ENCODE measurements at regions not wholly inside any gene's neighbourhood (a gene's known extent, or its start where the extent isn't known, plus 50 kb on each side); places are given as distances from the start of the nearest gene placed in this dataset.

DNA sequence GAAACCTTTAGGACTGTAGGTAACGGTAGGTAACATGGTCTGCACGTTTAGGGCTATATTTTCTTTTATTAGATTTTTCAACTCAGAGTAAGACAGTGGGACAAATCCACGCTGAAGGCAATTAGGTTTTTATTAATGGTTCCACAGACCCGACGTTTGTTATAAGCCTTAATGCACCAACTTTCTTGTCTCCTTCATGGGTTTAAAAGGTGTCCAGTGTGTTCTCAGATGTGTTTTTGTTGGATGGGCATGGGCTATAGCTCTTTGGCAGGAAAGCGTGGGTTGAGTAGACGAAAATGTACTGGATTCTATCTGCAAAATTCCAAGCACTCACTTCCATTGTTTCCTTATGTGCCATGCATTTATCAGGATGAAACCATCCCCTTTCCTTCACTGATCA is 88.0 kb upstream of the SIM2 start:
- TF ChIP-seq POLR2AphosphoS5 (IDR thresholded peaks at IDR 0.05; ENCODE audit: low read depth) (no peak), GABPA (IDR thresholded peaks at IDR 0.05; ENCODE audit: low read depth) (no peak), SPI1 (IDR thresholded peaks at IDR 0.05; ENCODE audit: borderline replicate concordance, low read depth) (no peak)
- TF ChIP-seq, protein P1, sequence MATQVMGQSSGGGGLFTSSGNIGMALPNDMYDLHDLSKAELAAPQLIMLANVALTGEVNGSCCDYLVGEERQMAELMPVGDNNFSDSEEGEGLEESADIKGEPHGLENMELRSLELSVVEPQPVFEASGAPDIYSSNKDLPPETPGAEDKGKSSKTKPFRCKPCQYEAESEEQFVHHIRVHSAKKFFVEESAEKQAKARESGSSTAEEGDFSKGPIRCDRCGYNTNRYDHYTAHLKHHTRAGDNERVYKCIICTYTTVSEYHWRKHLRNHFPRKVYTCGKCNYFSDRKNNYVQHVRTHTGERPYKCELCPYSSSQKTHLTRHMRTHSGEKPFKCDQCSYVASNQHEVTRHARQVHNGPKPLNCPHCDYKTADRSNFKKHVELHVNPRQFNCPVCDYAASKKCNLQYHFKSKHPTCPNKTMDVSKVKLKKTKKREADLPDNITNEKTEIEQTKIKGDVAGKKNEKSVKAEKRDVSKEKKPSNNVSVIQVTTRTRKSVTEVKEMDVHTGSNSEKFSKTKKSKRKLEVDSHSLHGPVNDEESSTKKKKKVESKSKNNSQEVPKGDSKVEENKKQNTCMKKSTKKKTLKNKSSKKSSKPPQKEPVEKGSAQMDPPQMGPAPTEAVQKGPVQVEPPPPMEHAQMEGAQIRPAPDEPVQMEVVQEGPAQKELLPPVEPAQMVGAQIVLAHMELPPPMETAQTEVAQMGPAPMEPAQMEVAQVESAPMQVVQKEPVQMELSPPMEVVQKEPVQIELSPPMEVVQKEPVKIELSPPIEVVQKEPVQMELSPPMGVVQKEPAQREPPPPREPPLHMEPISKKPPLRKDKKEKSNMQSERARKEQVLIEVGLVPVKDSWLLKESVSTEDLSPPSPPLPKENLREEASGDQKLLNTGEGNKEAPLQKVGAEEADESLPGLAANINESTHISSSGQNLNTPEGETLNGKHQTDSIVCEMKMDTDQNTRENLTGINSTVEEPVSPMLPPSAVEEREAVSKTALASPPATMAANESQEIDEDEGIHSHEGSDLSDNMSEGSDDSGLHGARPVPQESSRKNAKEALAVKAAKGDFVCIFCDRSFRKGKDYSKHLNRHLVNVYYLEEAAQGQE (IDR thresholded peaks at IDR 0.05; ENCODE audit: insufficient replicate concordance, low read depth) = no peak
- TF ChIP-seq, protein P2, sequence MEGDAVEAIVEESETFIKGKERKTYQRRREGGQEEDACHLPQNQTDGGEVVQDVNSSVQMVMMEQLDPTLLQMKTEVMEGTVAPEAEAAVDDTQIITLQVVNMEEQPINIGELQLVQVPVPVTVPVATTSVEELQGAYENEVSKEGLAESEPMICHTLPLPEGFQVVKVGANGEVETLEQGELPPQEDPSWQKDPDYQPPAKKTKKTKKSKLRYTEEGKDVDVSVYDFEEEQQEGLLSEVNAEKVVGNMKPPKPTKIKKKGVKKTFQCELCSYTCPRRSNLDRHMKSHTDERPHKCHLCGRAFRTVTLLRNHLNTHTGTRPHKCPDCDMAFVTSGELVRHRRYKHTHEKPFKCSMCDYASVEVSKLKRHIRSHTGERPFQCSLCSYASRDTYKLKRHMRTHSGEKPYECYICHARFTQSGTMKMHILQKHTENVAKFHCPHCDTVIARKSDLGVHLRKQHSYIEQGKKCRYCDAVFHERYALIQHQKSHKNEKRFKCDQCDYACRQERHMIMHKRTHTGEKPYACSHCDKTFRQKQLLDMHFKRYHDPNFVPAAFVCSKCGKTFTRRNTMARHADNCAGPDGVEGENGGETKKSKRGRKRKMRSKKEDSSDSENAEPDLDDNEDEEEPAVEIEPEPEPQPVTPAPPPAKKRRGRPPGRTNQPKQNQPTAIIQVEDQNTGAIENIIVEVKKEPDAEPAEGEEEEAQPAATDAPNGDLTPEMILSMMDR (IDR thresholded peaks at IDR 0.05; ENCODE audit: insufficient read depth, low read length) = no peak
- Histone ChIP-seq H3K27me3 (ENCODE audit: insufficient read depth, poor library complexity, severe bottlenecking) (no peaks in the 10 kb centered on the region), H3K4me3 (replicated peaks; ENCODE audit: insufficient read depth, low read length) (no peak overlapping the region), H3K27ac (replicated peaks) (no peak overlapping the region)
- DNase-seq (ENCODE audit: low read depth in 1 of 2, low spot score in 1 of 2) = no peak

DNA sequence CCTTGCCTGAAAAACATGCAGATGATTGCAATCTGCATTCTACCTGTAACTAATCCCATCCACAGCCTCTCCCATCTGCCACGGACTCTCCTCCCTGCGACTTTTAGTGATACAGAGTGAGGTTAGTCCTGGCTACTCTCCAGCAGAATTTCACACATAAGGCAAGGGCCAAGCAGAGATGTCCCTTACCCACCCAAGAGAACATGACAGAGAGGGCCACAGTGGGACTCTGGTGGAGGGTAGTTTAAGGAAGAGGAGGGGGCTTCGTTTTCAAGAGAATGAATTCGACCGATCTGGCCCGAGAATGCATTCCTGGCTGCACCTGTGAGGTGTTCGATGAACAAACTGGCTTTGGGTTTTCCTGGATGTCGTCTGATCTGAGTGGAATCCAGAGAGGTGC is 87.5 kb upstream of the SIM2 start:
- H3K27ac ChIP-seq (replicated peaks) = no peak overlapping the region
- DNase-seq (ENCODE audit: low read depth in 1 of 2, low spot score in 1 of 2) = no peak
- H3K4me3 ChIP-seq (replicated peaks; ENCODE audit: insufficient read depth, low read length) = no peak overlapping the region
- no peaks in the 10 kb centered on the region for H3K27me3 ChIP-seq (ENCODE audit: insufficient read depth, poor library complexity, severe bottlenecking)
- TF ChIP-seq, protein P1 (IDR thresholded peaks at IDR 0.05; ENCODE audit: insufficient replicate concordance, low read depth) = no peak
- TF ChIP-seq SPI1 (IDR thresholded peaks at IDR 0.05; ENCODE audit: borderline replicate concordance, low read depth) = no peak
- TF ChIP-seq GABPA (IDR thresholded peaks at IDR 0.05; ENCODE audit: low read depth) = no peak
- no peak for TF ChIP-seq POLR2AphosphoS5 (IDR thresholded peaks at IDR 0.05; ENCODE audit: low read depth)
- TF ChIP-seq, protein P2 (IDR thresholded peaks at IDR 0.05; ENCODE audit: insufficient read depth, low read length) = no peak

DNA sequence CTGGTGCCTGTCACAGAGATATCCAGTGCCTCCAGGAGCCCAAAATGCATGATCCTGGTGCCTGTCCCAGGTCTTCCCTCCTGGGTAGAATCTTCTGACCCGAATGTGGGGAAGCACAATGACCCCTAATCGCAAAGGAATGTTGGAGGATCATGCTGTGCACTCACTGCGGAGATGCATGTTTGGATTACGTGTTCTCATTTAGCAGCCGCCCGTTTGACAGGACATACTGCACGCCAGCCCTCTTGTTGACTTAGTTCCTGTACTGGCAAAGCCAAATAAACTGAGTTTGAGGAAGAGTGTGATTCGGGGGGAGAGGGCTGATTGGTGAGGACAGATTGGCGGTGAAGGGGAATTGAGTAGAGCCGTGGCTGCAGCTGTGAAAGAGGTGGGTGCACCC is 85.9 kb upstream of the SIM2 start:
- TF ChIP-seq, protein P1 (IDR thresholded peaks at IDR 0.05; ENCODE audit: insufficient replicate concordance, low read depth) = no peak
- TF ChIP-seq SPI1 (IDR thresholded peaks at IDR 0.05; ENCODE audit: borderline replicate concordance, low read depth) (no peak), GABPA (IDR thresholded peaks at IDR 0.05; ENCODE audit: low read depth) (no peak), POLR2AphosphoS5 (IDR thresholded peaks at IDR 0.05; ENCODE audit: low read depth) (no peak)
- TF ChIP-seq, protein P2 (IDR thresholded peaks at IDR 0.05; ENCODE audit: insufficient read depth, low read length) = no peak
- DNase-seq (ENCODE audit: low read depth in 1 of 2, low spot score in 1 of 2) = no peak
- no peak overlapping the region for H3K4me3 ChIP-seq (replicated peaks; ENCODE audit: insufficient read depth, low read length)
- no peaks in the 10 kb centered on the region for H3K27me3 ChIP-seq (ENCODE audit: insufficient read depth, poor library complexity, severe bottlenecking)
- H3K27ac ChIP-seq (replicated peaks) = no peak overlapping the region
